Neural crest cell (in vitro differentiated cells): ENCODE measurements at regions not wholly inside any gene's neighbourhood (a gene's known extent, or its start where the extent isn't known, plus 50 kb on each side); places are given as distances from the start of the nearest gene placed in this dataset.
A peak's percentile ranks its signal among the peaks of the same experiment; 100 is the strongest.

Source experiments
- DNase-seq: peaks from one replicate; pipeline ENCODE4 v3.0.0; 2021; ENCODE audit warnings: low read depth, mixed read lengths, low spot score
- H3K27ac Mint-ChIP-seq: one replicate; pipeline ENCODE4 v1.8.0; 2021; ENCODE audit warnings: mild to moderate bottlenecking, mixed read lengths; ENCODE audit not compliant: unreplicated experiment
- H3K27me3 Mint-ChIP-seq: 2 replicates; pipeline ENCODE4 v1.8.0; 2021; ENCODE audit warnings: low read depth, mild to moderate bottlenecking, mixed read lengths
- H3K36me3 Mint-ChIP-seq: 2 replicates; pipeline ENCODE4 v1.8.0; 2021; ENCODE audit warnings: low read depth, mild to moderate bottlenecking, mixed read lengths
- H3K4me1 Mint-ChIP-seq: 2 replicates; pipeline ENCODE4 v1.8.0; 2021; ENCODE audit warnings: mixed read lengths
- H3K4me3 Mint-ChIP-seq: one replicate; pipeline ENCODE4 v1.8.0; 2021; ENCODE audit warnings: mild to moderate bottlenecking, mixed read lengths
- H3K9me3 Mint-ChIP-seq: 2 replicates; pipeline ENCODE4 v1.8.0; 2021; ENCODE audit warnings: mixed read lengths
- CTCF ChIP-seq: fragments of 200-600 bp; sonication (generic); conservative IDR thresholded peaks from 2 replicates; pipeline ENCODE4 v1.5.0; 2021; ENCODE audit warnings: antibody characterized with exemption, mild to moderate bottlenecking

GRCh38 chr13:24083141-24083540 lies 77.4 kb upstream of the SPATA13 start:
- peaks cover 80% of the 10 kb centered on the region for H3K4me1 Mint-ChIP-seq
- no peaks in the 10 kb centered on the region for H3K36me3 Mint-ChIP-seq
- peak overlapping the region; percentile 95 for H3K27ac Mint-ChIP-seq
- H3K27me3 Mint-ChIP-seq = no peaks in the 10 kb centered on the region
- DNase-seq = no peak
- no peak for TF ChIP-seq CTCF
- H3K9me3 Mint-ChIP-seq = no peaks in the 10 kb centered on the region
- H3K4me3 Mint-ChIP-seq = no peak overlapping the region

GRCh38 chr13:24083722-24084421 lies 76.6 kb upstream of the SPATA13 start:
- peak overlapping the region; percentile 56 for H3K4me3 Mint-ChIP-seq
- H3K27me3 Mint-ChIP-seq = no peaks in the 10 kb centered on the region
- H3K4me1 Mint-ChIP-seq = peaks cover 83% of the 10 kb centered on the region
- DNase-seq = peak; percentile 28
- H3K27ac Mint-ChIP-seq = peak overlapping the region; percentile 77
- H3K9me3 Mint-ChIP-seq = no peaks in the 10 kb centered on the region
- no peak for TF ChIP-seq CTCF
- no peaks in the 10 kb centered on the region for H3K36me3 Mint-ChIP-seq

GRCh38 chr13:24085662-24086061 lies 74.9 kb upstream of the SPATA13 start:
- no peak for DNase-seq
- Mint-ChIP-seq H3K36me3 (no peaks in the 10 kb centered on the region), H3K9me3 (no peaks in the 10 kb centered on the region), H3K27me3 (no peaks in the 10 kb centered on the region), H3K4me3 (no peak overlapping the region), H3K4me1 (peaks cover 85% of the 10 kb centered on the region), H3K27ac (peak overlapping the region; percentile 97)
- no peak for TF ChIP-seq CTCF

GRCh38 chr13:24086642-24087041 lies 73.9 kb upstream of the SPATA13 start:
- DNase-seq = no peak
- Mint-ChIP-seq H3K27me3 (no peaks in the 10 kb centered on the region), H3K4me1 (peaks cover 85% of the 10 kb centered on the region), H3K27ac (peak overlapping the region; percentile 97), H3K4me3 (peak overlapping the region; percentile 25), H3K9me3 (no peaks in the 10 kb centered on the region), H3K36me3 (no peaks in the 10 kb centered on the region)
- no peak for TF ChIP-seq CTCF

GRCh38 chr13:24087605-24088225 lies 72.8 kb upstream of the SPATA13 start:
- Mint-ChIP-seq H3K36me3 (no peaks in the 10 kb centered on the region), H3K27me3 (no peaks in the 10 kb centered on the region), H3K4me1 (peaks cover 89% of the 10 kb centered on the region), H3K4me3 (no peak overlapping the region), H3K9me3 (no peaks in the 10 kb centered on the region), H3K27ac (peak overlapping the region; percentile 72)
- no peak for DNase-seq
- no peak for TF ChIP-seq CTCF
